Activated CD8-positive, alpha-beta T cell treated with anti-CD3 and anti-CD28 coated beads, Interleukin-2, amount 10 ng/mL, durations not matched to agents 7 days and 5 days (primary cell): ENCODE measurements at regions not wholly inside any gene's neighbourhood (a gene's known extent, or its start where the extent isn't known, plus 50 kb on each side); places are given as distances from the start of the nearest gene placed in this dataset.

Experiments
- ATAC-seq: fragments of 150-1000 bp; cut with Tn5 transposase; one replicate; pipeline ENCODE4 v1.10.0; 2021; ENCODE audit warnings: moderate library complexity
- CTCF ChIA-PET: fragments of 350-600 bp; sonication (Branson Sonifier 250); formaldehyde crosslinking; loops from one replicate; lab custom pipeline; 2021; ENCODE audit warnings: antibody characterized with exemption; lab: Charles Lee
- POLR2A ChIA-PET: fragments of 350-600 bp; sonication (Branson Sonifier 250); formaldehyde crosslinking; loops from one replicate; lab custom pipeline; 2021; ENCODE audit warnings: antibody characterized with exemption; lab: Charles Lee
- DNase-seq: peaks from one replicate; pipeline ENCODE4 v3.0.0-alpha.2; 2020
- H3K27ac Mint-ChIP-seq: one replicate; pipeline ENCODE4 v1.8.0; 2021; ENCODE audit warnings: mild to moderate bottlenecking, mixed read lengths
- H3K27me3 Mint-ChIP-seq: one replicate; pipeline ENCODE4 v1.8.0; 2021; ENCODE audit warnings: low read depth, mixed read lengths
- H3K36me3 Mint-ChIP-seq: one replicate; pipeline ENCODE4 v1.8.0; 2021; ENCODE audit warnings: low read depth, mixed read lengths
- H3K4me1 Mint-ChIP-seq: one replicate; pipeline ENCODE4 v1.8.0; 2021; ENCODE audit warnings: low read depth, mixed read lengths
- H3K4me3 Mint-ChIP-seq: one replicate; pipeline ENCODE4 v1.8.0; 2021; ENCODE audit warnings: mild to moderate bottlenecking, mixed read lengths
- H3K9me3 Mint-ChIP-seq: one replicate; pipeline ENCODE4 v1.8.0; 2022; ENCODE audit warnings: mixed read lengths; ENCODE audit not compliant: insufficient read depth

DNA sequence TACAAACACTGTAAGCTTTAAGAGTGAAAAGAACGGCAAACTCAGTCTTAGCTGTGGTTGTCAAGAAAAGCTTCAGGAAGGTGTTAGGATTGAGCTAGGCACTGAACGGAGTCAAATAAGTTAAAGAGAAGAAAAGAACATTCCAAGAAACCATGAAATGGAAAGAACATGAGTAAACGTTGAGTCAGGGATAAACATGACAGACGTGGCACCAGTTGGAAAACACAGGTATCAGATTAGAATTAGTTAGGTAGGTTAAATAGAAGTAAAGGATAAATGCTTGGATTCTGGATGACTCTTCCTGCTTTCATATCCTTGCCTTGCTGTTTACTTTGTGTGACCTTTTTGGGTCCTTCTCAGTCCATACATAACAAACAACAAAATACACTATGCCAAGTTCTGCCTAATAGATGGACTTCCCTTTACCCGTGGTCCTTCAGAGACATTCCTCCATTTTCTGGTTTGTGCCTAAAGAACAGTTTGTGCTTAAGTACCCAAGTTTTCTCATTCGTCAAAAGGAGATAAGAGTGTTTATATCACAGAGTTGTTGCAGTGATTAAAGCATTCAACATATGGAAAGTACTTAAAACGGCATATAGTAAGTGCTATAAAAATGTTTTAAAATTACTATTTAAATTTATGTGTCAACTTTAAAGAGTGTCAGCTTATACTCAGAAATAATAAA is 446.9 kb downstream of the TMA16 start:
- no peak for DNase-seq
- H3K36me3 Mint-ChIP-seq: no peaks in the 10 kb centered on the region
- no peak for ATAC-seq
- ChIA-PET CTCF (no interaction called here), POLR2A (interaction anchor here (0.7 kb wide), 1 partner anchor 398 kb away, joined by 3 read pairs; no protein-coding TSS in a partner anchor)
- H3K4me1 Mint-ChIP-seq: no peaks in the 10 kb centered on the region
- H3K9me3 Mint-ChIP-seq: no peaks in the 10 kb centered on the region
- no peak overlapping the region for H3K27ac Mint-ChIP-seq
- H3K4me3 Mint-ChIP-seq: no peak overlapping the region
- H3K27me3 Mint-ChIP-seq: no peaks in the 10 kb centered on the region

DNA sequence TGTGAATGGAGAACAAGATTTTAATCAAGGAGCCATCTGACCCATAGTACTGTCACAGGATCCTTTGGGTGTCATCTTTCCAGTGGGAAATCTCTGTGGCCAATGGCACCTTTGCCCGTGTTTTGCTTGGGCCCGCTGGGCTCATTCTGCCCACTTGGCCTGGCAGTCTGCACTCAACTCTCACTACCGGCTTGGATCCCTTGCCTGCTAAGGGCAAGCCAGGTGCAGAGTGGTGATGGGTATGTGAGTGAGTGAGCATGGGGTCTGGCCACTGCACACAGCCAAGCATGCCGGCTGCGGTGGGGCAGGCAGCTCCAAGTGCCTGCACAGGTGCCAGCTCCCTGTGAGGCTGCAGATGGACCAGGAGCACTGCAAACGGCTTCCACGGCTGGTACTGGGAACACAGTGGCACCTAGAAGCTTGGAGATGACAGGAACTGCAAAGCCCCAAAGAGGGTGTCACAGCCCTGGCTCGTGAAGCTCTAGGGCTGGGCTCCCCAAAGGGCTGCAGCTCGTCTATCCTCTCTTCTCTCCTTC is 454.5 kb downstream of the TMA16 start:
- ChIA-PET CTCF (no interaction called here), POLR2A (no interaction called here)
- H3K27ac Mint-ChIP-seq: no peak overlapping the region
- H3K27me3 Mint-ChIP-seq: no peaks in the 10 kb centered on the region
- no peak for ATAC-seq
- no peak overlapping the region for H3K4me3 Mint-ChIP-seq
- no peaks in the 10 kb centered on the region for H3K36me3 Mint-ChIP-seq
- no peak for DNase-seq
- H3K9me3 Mint-ChIP-seq: no peaks in the 10 kb centered on the region
- no peaks in the 10 kb centered on the region for H3K4me1 Mint-ChIP-seq

- DNase-seq: no peak
- CTCF ChIA-PET: no interaction called here
- H3K9me3 Mint-ChIP-seq: no peaks in the 10 kb centered on the region
- POLR2A ChIA-PET: no interaction called here
- H3K4me1 Mint-ChIP-seq: no peaks in the 10 kb centered on the region
- H3K4me3 Mint-ChIP-seq: no peak overlapping the region
- H3K27ac Mint-ChIP-seq: no peak overlapping the region
- no peak for ATAC-seq
- no peaks in the 10 kb centered on the region for H3K36me3 Mint-ChIP-seq
- H3K27me3 Mint-ChIP-seq: no peaks in the 10 kb centered on the region
Measured at GRCh38 chr4:163949976-163950601, 455.6 kb downstream of the TMA16 start.

DNA sequence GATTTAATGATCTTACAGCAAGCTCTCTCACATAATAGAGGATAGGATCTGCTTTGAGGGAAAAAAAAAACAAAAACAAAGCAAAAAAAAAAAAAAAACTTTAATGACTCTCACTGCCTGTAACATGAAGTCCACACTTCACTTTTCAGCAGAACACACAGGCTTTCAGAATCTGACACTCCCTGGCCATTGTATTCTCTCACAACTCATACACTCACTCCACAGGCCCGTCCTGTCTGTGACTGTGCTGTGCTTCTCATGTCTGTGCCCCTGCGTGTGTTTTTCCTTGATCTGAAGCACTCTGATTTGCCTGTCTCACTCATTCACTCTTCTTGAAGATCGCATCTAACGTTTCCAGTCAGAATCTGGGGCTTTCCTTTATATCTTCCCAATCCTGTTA is 460.8 kb downstream of the TMA16 start:
- H3K9me3 Mint-ChIP-seq: peaks cover 3% of the 10 kb centered on the region
- ChIA-PET CTCF (no interaction called here), POLR2A (no interaction called here)
- H3K4me1 Mint-ChIP-seq: no peaks in the 10 kb centered on the region
- H3K4me3 Mint-ChIP-seq: no peak overlapping the region
- no peak overlapping the region for H3K27ac Mint-ChIP-seq
- no peaks in the 10 kb centered on the region for H3K27me3 Mint-ChIP-seq
- DNase-seq (no peak), ATAC-seq (no peak)
- no peaks in the 10 kb centered on the region for H3K36me3 Mint-ChIP-seq

DNA sequence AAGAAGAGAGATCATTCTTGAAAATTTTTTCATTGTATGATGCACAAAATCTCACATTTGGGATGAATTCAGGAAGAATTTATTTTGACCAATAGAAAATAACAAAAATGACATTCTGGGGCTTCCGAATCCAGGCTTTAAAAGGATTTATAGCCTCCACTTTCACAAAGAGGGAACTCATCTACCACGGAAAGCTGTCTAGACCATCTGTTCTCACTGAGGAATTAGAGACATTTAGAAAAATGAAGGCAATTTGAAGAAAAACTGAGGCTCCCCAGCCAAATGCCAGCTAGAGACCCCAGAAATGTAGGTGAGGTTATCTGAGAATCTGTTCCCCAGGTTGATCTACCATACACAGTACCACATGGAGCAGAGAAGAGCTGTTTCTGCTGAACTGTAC is 464.3 kb downstream of the TMA16 start:
- POLR2A ChIA-PET: no interaction called here
- ATAC-seq (no peak), DNase-seq (no peak)
- Mint-ChIP-seq H3K27me3 (no peaks in the 10 kb centered on the region), H3K9me3 (peaks cover 3% of the 10 kb centered on the region), H3K4me3 (no peak overlapping the region), H3K36me3 (no peaks in the 10 kb centered on the region), H3K4me1 (no peaks in the 10 kb centered on the region), H3K27ac (no peak overlapping the region)
- CTCF ChIA-PET: no interaction called here

GRCh38 chr4:163959932-163960331 is 465.4 kb downstream of the TMA16 start:
- Mint-ChIP-seq H3K27me3 (no peaks in the 10 kb centered on the region), H3K36me3 (no peaks in the 10 kb centered on the region), H3K9me3 (peaks cover 3% of the 10 kb centered on the region), H3K4me1 (no peaks in the 10 kb centered on the region), H3K4me3 (no peak overlapping the region), H3K27ac (no peak overlapping the region)
- ChIA-PET POLR2A (no interaction called here), CTCF (no interaction called here)
- DNase-seq: no peak
- ATAC-seq: no peak

GRCh38 chr4:163966612-163967011 is 472.1 kb downstream of the TMA16 start:
- ChIA-PET POLR2A (no interaction called here), CTCF (no interaction called here)
- DNase-seq (no peak), ATAC-seq (no peak)
- Mint-ChIP-seq H3K36me3 (no peaks in the 10 kb centered on the region), H3K27me3 (no peaks in the 10 kb centered on the region), H3K9me3 (no peaks in the 10 kb centered on the region), H3K27ac (no peak overlapping the region), H3K4me1 (no peaks in the 10 kb centered on the region), H3K4me3 (no peak overlapping the region)

DNA sequence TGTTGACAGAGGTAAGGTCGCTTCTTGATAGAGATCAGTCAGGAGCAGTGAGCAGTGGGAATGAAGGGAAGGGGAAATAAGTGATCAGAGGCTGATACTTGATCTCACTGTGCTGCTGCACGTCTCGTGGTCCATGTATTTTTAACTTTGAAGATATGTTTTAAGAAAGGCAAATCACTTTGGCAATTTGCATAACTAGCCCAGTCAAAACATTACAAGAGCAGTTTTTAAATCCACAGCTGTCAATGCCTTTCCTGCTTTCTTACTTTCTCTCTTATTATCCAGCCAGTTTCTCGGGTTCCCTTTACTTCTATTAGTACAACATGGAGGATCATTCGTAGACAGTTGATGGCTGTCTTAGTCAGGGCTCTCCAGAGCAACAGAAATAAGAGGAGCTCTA is 472.8 kb downstream of the TMA16 start:
- Mint-ChIP-seq H3K27ac (no peak overlapping the region), H3K4me3 (no peak overlapping the region), H3K36me3 (no peaks in the 10 kb centered on the region), H3K4me1 (no peaks in the 10 kb centered on the region), H3K27me3 (no peaks in the 10 kb centered on the region), H3K9me3 (no peaks in the 10 kb centered on the region)
- ChIA-PET POLR2A (no interaction called here), CTCF (no interaction called here)
- DNase-seq: no peak
- no peak for ATAC-seq

- Mint-ChIP-seq H3K4me1 (no peaks in the 10 kb centered on the region), H3K4me3 (no peak overlapping the region), H3K36me3 (no peaks in the 10 kb centered on the region), H3K27ac (no peak overlapping the region), H3K9me3 (no peaks in the 10 kb centered on the region), H3K27me3 (no peaks in the 10 kb centered on the region)
- ChIA-PET POLR2A (no interaction called here), CTCF (no interaction called here)
- no peak for ATAC-seq
- DNase-seq: no peak
Measured at GRCh38 chr4:163967710-163968109, 473.2 kb downstream of the TMA16 start.

DNA sequence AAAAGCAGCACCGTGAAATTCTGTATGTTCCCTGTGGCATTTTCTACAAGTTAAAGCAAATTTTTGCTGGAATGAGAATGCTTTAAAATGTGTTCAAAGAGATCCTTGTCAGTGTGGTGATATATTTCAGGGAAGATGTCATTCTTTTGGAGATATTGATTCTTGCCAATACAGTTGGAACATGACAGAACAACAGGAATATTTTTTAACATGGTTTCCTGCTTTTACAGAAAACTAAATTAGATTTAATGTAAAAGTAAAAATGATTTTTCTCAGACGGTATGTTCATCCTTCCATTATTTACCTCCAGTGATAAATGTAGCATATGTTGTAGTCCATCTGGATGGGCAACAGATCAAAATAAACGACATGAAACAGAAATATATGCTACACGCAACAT is 474.8 kb downstream of the TMA16 start:
- H3K27me3 Mint-ChIP-seq: no peaks in the 10 kb centered on the region
- H3K4me1 Mint-ChIP-seq: no peaks in the 10 kb centered on the region
- no peak overlapping the region for H3K4me3 Mint-ChIP-seq
- H3K36me3 Mint-ChIP-seq: no peaks in the 10 kb centered on the region
- ChIA-PET CTCF (no interaction called here), POLR2A (no interaction called here)
- no peaks in the 10 kb centered on the region for H3K9me3 Mint-ChIP-seq
- ATAC-seq (no peak), DNase-seq (no peak)
- H3K27ac Mint-ChIP-seq: no peak overlapping the region

GRCh38 chr4:163976588-163976987 is 482.1 kb downstream of the TMA16 start:
- H3K36me3 Mint-ChIP-seq: no peaks in the 10 kb centered on the region
- H3K4me1 Mint-ChIP-seq: no peaks in the 10 kb centered on the region
- no peaks in the 10 kb centered on the region for H3K9me3 Mint-ChIP-seq
- no peak overlapping the region for H3K27ac Mint-ChIP-seq
- ATAC-seq (no peak), DNase-seq (no peak)
- ChIA-PET POLR2A (no interaction called here), CTCF (no interaction called here)
- no peak overlapping the region for H3K4me3 Mint-ChIP-seq
- no peaks in the 10 kb centered on the region for H3K27me3 Mint-ChIP-seq

GRCh38 chr4:163988391-163988790 is 493.9 kb downstream of the TMA16 start:
- H3K4me3 Mint-ChIP-seq: no peak overlapping the region
- H3K36me3 Mint-ChIP-seq: no peaks in the 10 kb centered on the region
- H3K27me3 Mint-ChIP-seq: no peaks in the 10 kb centered on the region
- ATAC-seq: no peak
- ChIA-PET POLR2A (no interaction called here), CTCF (no interaction called here)
- H3K27ac Mint-ChIP-seq: no peak overlapping the region
- DNase-seq: no peak
- no peaks in the 10 kb centered on the region for H3K4me1 Mint-ChIP-seq
- no peaks in the 10 kb centered on the region for H3K9me3 Mint-ChIP-seq
